Lower leg skin (tissue), 3 donors: ENCODE measurements at regions not wholly inside any gene's neighbourhood (a gene's known extent, or its start where the extent isn't known, plus 50 kb on each side); places are given as distances from the start of the nearest gene placed in this dataset.

Source experiments
- CTCF ChIP-seq, 3 donors: fragments of 450-650 bp; IDR thresholded peaks; one replicate each; pipeline ENCODE4 v1.5.1; 2016; ENCODE audit warnings: antibody characterized with exemption in 3 of 3, mild to moderate bottlenecking in 3 of 3, moderate library complexity in 2 of 3
- POLR2A ChIP-seq, 2 donors: fragments of 450-650 bp; IDR thresholded peaks; one replicate each; pipeline ENCODE4 v1.6.1; 2016 to 2017; ENCODE audit warnings: antibody characterized with exemption in 2 of 2, mild to moderate bottlenecking in 1 of 2, moderate library complexity in 1 of 2

- TF ChIP-seq CTCF (IDR thresholded peaks at IDR 0.05) (no peak), POLR2A (IDR thresholded peaks at IDR 0.05) (no peak)
These were observed 136.3 kb upstream of the TMPO start for GRCh38 chr12:98379106-98379505.
